Naive thymus-derived CD8-positive, alpha-beta T cell (primary cell): ENCODE measurements at regions not wholly inside any gene's neighbourhood (a gene's known extent, or its start where the extent isn't known, plus 50 kb on each side); places are given as distances from the start of the nearest gene placed in this dataset.

Experiments used
- ATAC-seq, 2 donors: fragments of 150-1000 bp; cut with Tn5 transposase in 1 of 2; sonication (Bioruptor Pico), chemical (Tn5 transposase) in 1 of 2; 1 replicate in 1 of 2; 2 replicates in 1 of 2; pipeline ENCODE4 v1.10.0; 2021; ENCODE audit warnings: mild to moderate bottlenecking in 2 of 2, moderate library complexity in 2 of 2
- POLR2A ChIA-PET: fragments of 350-600 bp; sonication (Branson Sonifier 250); formaldehyde crosslinking; loops from one replicate; lab custom pipeline; 2021; ENCODE audit warnings: antibody characterized with exemption; lab: Charles Lee
- DNase-seq, 10 donors: peaks; one replicate each; pipeline versions ENCODE4 v3.0.0 to v3.0.0-alpha.2; 2020 to 2022
- H3K27ac Mint-ChIP-seq, 10 donors: one replicate each; pipeline ENCODE4 v1.8.0; 2020 to 2022; ENCODE audit warnings: mild to moderate bottlenecking in 10 of 10, mixed read lengths in 10 of 10, moderate library complexity in 4 of 10, inconsistent platforms in 1 of 10
- H3K27me3 Mint-ChIP-seq, 5 donors: one replicate each; pipeline ENCODE4 v1.8.0; 2021 to 2022; ENCODE audit warnings: mixed read lengths in 5 of 5
- H3K36me3 Mint-ChIP-seq, 3 donors: one replicate each; pipeline ENCODE4 v1.8.0; 2020 to 2022; ENCODE audit warnings: mixed read lengths in 3 of 3, mild to moderate bottlenecking in 2 of 3, inconsistent platforms in 1 of 3
- H3K4me1 Mint-ChIP-seq, 4 donors: one replicate each; pipeline ENCODE4 v1.8.0; 2021 to 2022; ENCODE audit warnings: mixed read lengths in 4 of 4
- H3K4me3 Mint-ChIP-seq, 10 donors: one replicate each; pipeline ENCODE4 v1.8.0; 2020 to 2022; ENCODE audit warnings: mild to moderate bottlenecking in 10 of 10, mixed read lengths in 10 of 10, moderate library complexity in 6 of 10, inconsistent platforms in 1 of 10
- H3K9me3 Mint-ChIP-seq, 9 donors: one replicate each; pipeline ENCODE4 v1.8.0; 2020 to 2022; ENCODE audit warnings: mixed read lengths in 9 of 9, mild to moderate bottlenecking in 3 of 9, inconsistent platforms in 1 of 9, moderate library complexity in 1 of 9

DNA sequence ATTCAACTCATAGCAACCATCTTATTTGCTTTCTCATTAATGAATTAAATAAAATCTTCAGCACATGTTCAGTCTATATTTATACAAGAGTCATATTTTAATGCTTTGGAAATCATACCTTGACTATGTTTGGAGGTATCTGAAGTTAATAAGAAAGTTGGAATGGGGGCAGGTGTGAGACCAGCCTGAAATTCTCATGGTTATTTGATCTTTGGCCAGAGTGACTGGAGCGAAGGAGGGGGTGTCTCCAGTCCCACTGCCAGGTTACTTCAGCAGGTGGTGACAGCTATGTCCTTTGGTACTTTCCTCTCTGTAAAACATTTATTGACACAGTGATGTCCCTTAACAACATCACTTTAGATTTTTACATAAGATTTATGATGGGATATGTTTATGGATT lies 318.1 kb upstream of the SGCD start:
- DNase-seq (no peak), ATAC-seq (no peak)
- Mint-ChIP-seq H3K9me3 (no peaks in the 10 kb centered on the region), H3K27me3 (peaks cover 0 to 21% (median 5%) of the 10 kb centered on the region in 5 donors), H3K4me1 (no peaks in the 10 kb centered on the region), H3K4me3 (no peak overlapping the region), H3K27ac (no peak overlapping the region), H3K36me3 (no peaks in the 10 kb centered on the region)
- POLR2A ChIA-PET, result no interaction called here

DNA sequence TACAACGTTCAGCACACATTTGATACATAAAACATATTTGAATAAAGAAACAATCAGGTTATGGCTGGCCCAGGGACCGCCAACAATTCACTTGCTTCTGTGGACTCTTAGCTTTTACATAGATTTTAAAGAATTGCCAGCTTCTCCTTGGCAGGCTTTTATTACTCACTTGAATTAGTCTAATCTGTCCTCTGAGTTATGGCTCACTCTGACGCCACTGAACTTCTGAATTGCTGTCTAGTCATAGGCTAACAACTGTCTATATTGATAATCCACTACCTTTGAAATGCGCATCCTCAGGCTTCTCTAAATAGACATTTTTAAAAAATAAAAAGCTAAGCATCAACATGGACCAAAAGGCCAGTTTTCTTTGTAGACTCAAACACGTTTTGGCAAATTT lies 317.4 kb upstream of the SGCD start:
- no peak for ATAC-seq
- Mint-ChIP-seq H3K36me3 (no peaks in the 10 kb centered on the region), H3K27me3 (peaks cover 0 to 23% (median 5%) of the 10 kb centered on the region in 5 donors), H3K4me1 (no peaks in the 10 kb centered on the region), H3K9me3 (no peaks in the 10 kb centered on the region), H3K4me3 (no peak overlapping the region), H3K27ac (no peak overlapping the region)
- DNase-seq, result no peak
- POLR2A ChIA-PET, result no interaction called here

DNA sequence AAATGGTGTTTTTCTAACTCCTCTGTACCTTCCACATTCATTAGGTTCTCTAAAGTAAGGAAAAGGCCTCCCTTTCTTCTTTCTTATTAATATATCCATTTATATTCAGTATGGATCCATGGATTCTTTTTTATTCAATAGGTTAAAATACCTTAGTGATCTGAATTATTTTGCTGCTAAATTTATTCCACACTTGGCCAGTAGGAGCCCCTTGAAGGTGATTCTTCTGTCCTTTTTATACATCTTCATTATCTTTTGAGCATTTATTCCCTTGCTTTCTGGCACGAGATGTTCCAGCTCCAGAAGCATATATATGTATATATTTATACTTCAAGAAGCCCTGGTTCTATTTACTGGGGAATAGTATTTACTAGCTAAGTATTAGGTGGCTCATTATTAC lies 311.8 kb upstream of the SGCD start:
- Mint-ChIP-seq H3K27me3 (peaks cover 3 to 21% (median 7%) of the 10 kb centered on the region in 5 donors), H3K4me3 (no peak overlapping the region), H3K4me1 (no peaks in the 10 kb centered on the region), H3K9me3 (no peaks in the 10 kb centered on the region), H3K27ac (no peak overlapping the region), H3K36me3 (no peaks in the 10 kb centered on the region)
- no peak for ATAC-seq
- DNase-seq, result no peak
- POLR2A ChIA-PET, result no interaction called here

DNA sequence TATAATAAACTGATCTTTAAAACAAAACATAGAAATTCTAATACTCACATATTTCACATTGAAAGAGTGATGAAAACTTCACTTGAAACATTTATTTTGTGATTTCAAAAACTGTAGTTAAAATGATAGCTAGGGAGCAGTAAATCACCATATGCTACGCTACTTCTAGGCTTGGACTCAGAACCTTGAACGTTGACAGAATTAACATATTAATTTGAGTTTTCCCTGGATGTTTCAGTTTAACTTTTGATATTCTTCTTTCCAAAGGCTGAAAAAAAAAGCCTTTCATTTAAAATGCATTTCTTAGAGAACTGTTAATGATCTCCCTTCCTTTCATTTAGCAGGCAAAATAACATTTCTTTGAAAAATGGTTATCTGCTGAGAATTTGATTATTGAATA lies 307.8 kb upstream of the SGCD start:
- no peak for ATAC-seq

DNA sequence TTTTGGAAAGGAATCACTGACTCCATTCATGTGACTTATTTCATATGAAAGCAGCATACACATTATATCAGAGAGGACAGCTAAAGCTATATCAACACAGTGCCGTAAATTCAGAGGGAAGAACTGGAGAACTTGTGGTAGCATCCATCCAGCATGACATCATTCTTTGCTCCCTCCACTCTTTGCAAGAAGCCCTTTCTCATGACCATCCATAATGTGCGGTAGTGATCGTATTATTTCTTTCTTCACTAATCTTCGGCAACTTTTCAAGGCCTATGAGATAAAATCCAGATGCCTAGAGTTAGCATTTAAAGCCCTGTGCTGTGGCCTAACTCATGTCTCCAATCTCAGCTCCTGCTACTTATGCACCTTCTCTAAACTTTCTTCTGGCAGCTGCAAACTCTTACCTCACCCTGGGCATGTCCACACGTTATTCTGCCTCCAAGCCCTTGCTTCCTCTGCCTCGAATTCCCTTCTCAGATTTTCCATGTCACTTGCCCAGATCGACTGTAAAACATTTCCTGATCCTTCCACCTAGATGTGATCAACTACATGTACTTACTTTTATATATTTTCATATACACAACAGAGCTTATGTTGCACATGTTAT lies 307.3 kb upstream of the SGCD start:
- H3K27ac Mint-ChIP-seq, result no peak overlapping the region

More for the DNA sequence above, 307.8 kb upstream of the SGCD start:
- Mint-ChIP-seq H3K4me3 (no peak overlapping the region), H3K27ac (no peak overlapping the region), H3K36me3 (no peaks in the 10 kb centered on the region), H3K4me1 (no peaks in the 10 kb centered on the region), H3K9me3 (no peaks in the 10 kb centered on the region), H3K27me3 (peaks cover 10 to 31% (median 11%) of the 10 kb centered on the region in 5 donors)
- DNase-seq, result no peak
- POLR2A ChIA-PET, result no interaction called here

DNA sequence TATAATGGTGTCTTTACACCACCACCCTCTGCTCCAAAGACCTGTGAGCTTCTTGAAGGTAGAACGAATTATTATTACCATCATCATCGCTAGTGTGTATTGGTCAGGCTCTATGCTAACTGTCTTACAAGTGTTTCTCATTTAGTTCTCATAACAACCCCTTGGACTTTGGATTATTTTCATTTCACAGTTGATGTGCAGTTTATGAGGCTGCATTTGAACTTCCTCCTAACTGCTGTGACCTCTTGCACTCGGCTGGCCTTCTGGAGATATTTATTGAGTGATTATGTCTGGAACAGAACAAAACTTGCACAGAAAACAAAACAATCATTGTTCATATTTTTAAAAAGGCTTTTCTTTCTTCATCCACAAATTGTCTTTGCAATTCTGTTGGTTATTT lies 306.3 kb upstream of the SGCD start:
- POLR2A ChIA-PET, result no interaction called here
- no peaks in the 10 kb centered on the region for H3K4me1 Mint-ChIP-seq

More for the DNA sequence above, 307.3 kb upstream of the SGCD start:
- peaks cover 9 to 28% (median 13%) of the 10 kb centered on the region in 5 donors for H3K27me3 Mint-ChIP-seq
- no peak for ATAC-seq
- no peaks in the 10 kb centered on the region for H3K36me3 Mint-ChIP-seq
- no peaks in the 10 kb centered on the region for H3K4me1 Mint-ChIP-seq
- no peaks in the 10 kb centered on the region for H3K9me3 Mint-ChIP-seq
- no peak for DNase-seq
- no peak overlapping the region for H3K4me3 Mint-ChIP-seq
- POLR2A ChIA-PET, result no interaction called here

DNA sequence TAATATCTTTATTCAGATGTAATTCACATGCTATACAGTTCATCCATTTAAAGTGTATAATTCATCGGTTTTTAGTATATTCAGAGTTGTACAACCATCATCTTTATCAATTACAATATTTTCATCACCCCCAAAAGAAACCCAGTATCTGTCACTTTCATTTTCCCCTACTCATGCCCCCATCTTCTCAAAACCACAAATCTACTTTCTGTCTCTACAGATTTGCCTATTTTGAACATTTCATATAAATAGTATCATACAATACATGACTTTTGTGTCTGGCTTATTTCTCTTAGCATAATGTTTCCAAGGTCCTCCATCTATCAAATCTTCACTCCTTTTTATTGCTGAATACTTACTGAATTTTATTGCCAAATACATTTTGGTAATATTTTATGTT lies 305.1 kb upstream of the SGCD start:
- DNase-seq, result no peak
- no peak for ATAC-seq
- no peak overlapping the region for H3K4me3 Mint-ChIP-seq

More for the DNA sequence above, 306.3 kb upstream of the SGCD start:
- no peak overlapping the region for H3K27ac Mint-ChIP-seq
- H3K36me3 Mint-ChIP-seq, result no peaks in the 10 kb centered on the region
- no peak overlapping the region for H3K4me3 Mint-ChIP-seq
- ATAC-seq (no peak), DNase-seq (no peak)
- peaks cover 10 to 24% (median 13%) of the 10 kb centered on the region in 5 donors for H3K27me3 Mint-ChIP-seq
- H3K9me3 Mint-ChIP-seq, result no peaks in the 10 kb centered on the region

DNA sequence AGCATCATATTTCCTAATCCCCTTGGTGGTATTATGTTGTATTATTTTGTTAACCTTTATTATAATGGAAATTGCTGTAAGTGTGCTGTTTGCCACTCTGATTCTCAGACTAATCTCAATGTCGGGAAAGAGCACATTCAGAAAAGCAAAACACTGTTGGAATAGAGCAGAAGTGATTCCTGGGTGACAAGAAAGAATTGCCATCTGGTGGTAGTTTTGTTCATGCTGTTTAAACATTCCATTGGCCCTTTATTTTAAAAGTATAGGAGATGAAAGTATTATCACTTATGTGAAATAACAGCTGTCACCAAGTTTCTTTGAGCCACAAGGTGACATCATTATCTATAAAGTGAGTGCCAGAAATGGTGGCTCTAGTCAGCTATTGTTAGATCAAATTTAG lies 301.3 kb upstream of the SGCD start:
- H3K36me3 Mint-ChIP-seq, result no peaks in the 10 kb centered on the region
- DNase-seq, result no peak
- H3K4me1 Mint-ChIP-seq, result no peaks in the 10 kb centered on the region
- peaks cover 4 to 24% (median 10%) of the 10 kb centered on the region in 5 donors for H3K27me3 Mint-ChIP-seq
- no peak overlapping the region for H3K4me3 Mint-ChIP-seq
- no peaks in the 10 kb centered on the region for H3K9me3 Mint-ChIP-seq
- POLR2A ChIA-PET, result no interaction called here
- no peak overlapping the region for H3K27ac Mint-ChIP-seq
- no peak for ATAC-seq

More for the DNA sequence above, 305.1 kb upstream of the SGCD start:
- no peaks in the 10 kb centered on the region for H3K9me3 Mint-ChIP-seq
- no peak overlapping the region for H3K27ac Mint-ChIP-seq
- peaks cover 9 to 18% (median 13%) of the 10 kb centered on the region in 5 donors for H3K27me3 Mint-ChIP-seq
- H3K36me3 Mint-ChIP-seq, result no peaks in the 10 kb centered on the region
- no peaks in the 10 kb centered on the region for H3K4me1 Mint-ChIP-seq
- POLR2A ChIA-PET, result no interaction called here

DNA sequence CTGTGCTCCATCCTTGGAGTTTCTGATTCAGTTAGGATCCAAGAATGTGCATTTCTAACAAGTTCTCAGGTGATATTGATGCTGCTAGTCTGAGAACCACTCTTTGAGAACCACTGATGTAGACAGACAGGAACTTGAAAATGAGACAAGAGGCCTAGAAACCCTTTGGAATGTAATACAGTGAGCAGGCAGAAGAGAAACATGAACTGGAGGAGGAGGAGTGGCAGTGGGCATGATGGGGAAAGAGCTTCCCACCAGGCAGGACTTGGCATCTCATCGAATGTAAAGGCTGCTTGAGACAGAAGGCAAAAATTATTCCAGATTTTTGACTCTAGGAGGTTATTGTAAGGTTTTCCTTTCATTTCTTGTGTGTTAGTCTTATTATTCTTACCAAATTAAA lies 295.8 kb upstream of the SGCD start:
- no peak overlapping the region for H3K4me3 Mint-ChIP-seq
- H3K27me3 Mint-ChIP-seq, result peaks cover 0 to 10% (median 2%) of the 10 kb centered on the region in 5 donors
- no peaks in the 10 kb centered on the region for H3K9me3 Mint-ChIP-seq
- H3K4me1 Mint-ChIP-seq, result no peaks in the 10 kb centered on the region
- H3K36me3 Mint-ChIP-seq, result no peaks in the 10 kb centered on the region
- no peak overlapping the region for H3K27ac Mint-ChIP-seq
- POLR2A ChIA-PET, result no interaction called here
- ATAC-seq, result no peak
- no peak for DNase-seq

DNA sequence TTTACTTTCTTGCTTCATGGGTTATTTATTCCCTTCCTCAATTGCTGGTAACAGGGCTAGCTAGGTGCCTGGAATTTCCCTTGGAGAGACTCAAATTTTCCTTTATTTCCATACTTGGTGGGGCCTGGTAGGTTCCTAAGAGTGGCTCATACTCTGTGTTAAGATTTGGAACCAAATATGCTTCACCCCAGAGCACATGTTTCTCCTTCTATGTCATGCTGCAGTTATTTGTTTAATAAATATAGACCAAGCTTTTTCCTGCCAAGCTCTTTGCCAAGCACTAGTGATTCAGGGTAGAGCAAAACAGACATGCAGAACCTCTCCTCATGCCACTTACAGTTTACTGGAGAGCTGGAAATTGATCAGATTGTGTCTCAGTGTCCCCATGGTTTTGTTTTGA lies 290.3 kb upstream of the SGCD start:
- Mint-ChIP-seq H3K9me3 (no peaks in the 10 kb centered on the region), H3K36me3 (no peaks in the 10 kb centered on the region), H3K4me1 (no peaks in the 10 kb centered on the region)

DNA sequence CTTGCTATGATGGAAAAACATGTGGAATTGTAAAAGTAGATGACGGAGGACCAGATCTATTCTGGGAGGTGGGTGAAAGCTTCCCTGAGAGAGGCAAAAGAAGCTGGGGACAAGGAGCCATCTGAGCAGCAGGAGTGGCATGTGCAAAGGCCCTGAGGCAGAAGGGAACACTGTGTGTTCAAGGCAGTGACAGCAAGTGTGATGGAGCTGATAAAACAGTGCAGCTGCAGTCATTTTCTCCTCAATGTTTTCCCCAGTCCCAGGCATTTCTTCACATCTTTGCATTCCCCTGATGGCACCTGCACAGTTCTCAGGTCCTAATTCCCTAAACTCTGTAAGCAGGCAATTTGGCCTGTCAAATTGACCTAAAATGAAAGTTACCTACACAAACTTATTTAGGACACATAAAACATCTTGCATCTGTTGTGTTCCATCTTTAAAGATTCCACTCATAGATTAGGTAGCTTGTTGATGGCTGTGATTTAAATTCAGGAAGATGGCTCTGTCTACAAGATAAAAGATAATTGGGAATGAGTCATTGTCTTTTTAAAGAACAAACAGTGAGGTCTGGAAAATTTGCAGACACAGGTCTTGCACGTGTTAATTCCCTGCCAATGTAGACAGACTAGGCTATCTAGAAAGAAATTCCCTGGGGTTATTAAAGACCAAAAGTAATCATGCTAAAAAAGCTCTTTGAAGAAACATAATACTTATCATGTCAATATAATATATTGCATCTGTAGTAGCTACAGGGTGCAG lies 289.6 kb upstream of the SGCD start:
- no peak for ATAC-seq

More for the DNA sequence above, 290.3 kb upstream of the SGCD start:
- DNase-seq, result no peak
- POLR2A ChIA-PET, result no interaction called here
- ATAC-seq, result no peak
- peaks cover 0 to 7% (median 2%) of the 10 kb centered on the region in 5 donors for H3K27me3 Mint-ChIP-seq
- no peak overlapping the region for H3K4me3 Mint-ChIP-seq
- no peak overlapping the region for H3K27ac Mint-ChIP-seq

DNA sequence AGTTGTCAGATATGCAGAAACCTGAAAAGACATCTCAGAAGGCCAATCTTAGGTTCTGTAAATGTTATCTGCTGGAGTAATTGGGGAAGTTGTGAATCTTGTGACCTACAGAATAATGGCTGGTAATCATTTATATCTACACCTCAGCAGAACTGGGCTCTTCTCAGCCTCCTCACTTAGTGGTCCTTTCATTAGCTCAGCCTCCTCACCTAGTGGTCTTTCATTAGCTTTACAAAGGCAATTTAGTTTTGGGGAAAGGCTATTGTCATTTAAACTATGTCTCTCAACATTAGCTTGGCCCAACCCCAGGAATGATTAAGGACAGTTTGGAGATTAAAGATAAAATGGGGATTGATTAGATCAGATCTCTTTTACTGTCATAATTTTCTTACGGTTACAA lies 284.2 kb upstream of the SGCD start:
- peaks cover 0 to 5% (median 0%) of the 10 kb centered on the region in 3 donors for H3K36me3 Mint-ChIP-seq
- ATAC-seq (no peak), DNase-seq (no peak)
- H3K4me3 Mint-ChIP-seq, result no peak overlapping the region
- no peak overlapping the region for H3K27ac Mint-ChIP-seq
- peaks cover 0 to 7% (median 0%) of the 10 kb centered on the region in 5 donors for H3K27me3 Mint-ChIP-seq
- H3K9me3 Mint-ChIP-seq, result peaks cover 0 to 23% (median 0%) of the 10 kb centered on the region in 9 donors
- no peaks in the 10 kb centered on the region for H3K4me1 Mint-ChIP-seq
- POLR2A ChIA-PET, result no interaction called here

More for the DNA sequence above, 289.6 kb upstream of the SGCD start:
- Mint-ChIP-seq H3K27ac (no peak overlapping the region), H3K9me3 (no peaks in the 10 kb centered on the region), H3K27me3 (peaks cover 0 to 7% (median 2%) of the 10 kb centered on the region in 5 donors), H3K4me1 (no peaks in the 10 kb centered on the region), H3K36me3 (no peaks in the 10 kb centered on the region), H3K4me3 (no peak overlapping the region)
- POLR2A ChIA-PET, result no interaction called here
- DNase-seq, result no peak

DNA sequence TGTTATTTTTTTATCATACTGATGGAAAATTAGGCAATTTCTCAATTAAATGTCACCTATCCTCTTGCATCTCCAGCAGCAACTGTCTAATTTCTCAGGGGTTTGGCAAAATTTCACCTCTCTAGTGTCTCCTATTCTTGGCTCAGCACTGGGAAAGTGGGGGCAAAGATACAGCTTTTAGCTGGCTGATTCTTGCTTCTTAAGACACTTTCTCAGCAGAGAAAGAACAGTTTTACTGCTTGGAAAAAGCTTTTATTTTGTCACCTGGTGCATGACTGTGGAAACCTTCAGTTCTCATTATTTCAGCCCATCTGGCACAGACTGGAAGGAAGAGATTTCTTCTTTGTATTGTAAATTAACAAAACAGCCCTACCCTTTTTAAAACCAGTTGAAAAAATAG lies 283.6 kb upstream of the SGCD start:
- H3K36me3 Mint-ChIP-seq, result peaks cover 0 to 5% (median 0%) of the 10 kb centered on the region in 3 donors
- DNase-seq (no peak), ATAC-seq (no peak)
- POLR2A ChIA-PET, result no interaction called here
- no peaks in the 10 kb centered on the region for H3K4me1 Mint-ChIP-seq
- H3K4me3 Mint-ChIP-seq, result no peak overlapping the region
- peaks cover 0 to 3% (median 0%) of the 10 kb centered on the region in 5 donors for H3K27me3 Mint-ChIP-seq
- H3K9me3 Mint-ChIP-seq, result peaks cover 0 to 23% (median 0%) of the 10 kb centered on the region in 9 donors
- H3K27ac Mint-ChIP-seq, result no peak overlapping the region
